HepG2 (cell line): ENCODE measurements at regions not wholly inside any gene's neighbourhood (a gene's known extent, or its start where the extent isn't known, plus 50 kb on each side); places are given as distances from the start of the nearest gene placed in this dataset.

Source experiments
- ATAC-seq: fragments of 200-7000 bp; cut with Tn5 transposase; 3 replicates; pipeline ENCODE4 v1.9.1; 2020; ENCODE audit warnings: mild to moderate bottlenecking, moderate library complexity
- BruUV-seq: library from RNA; stranded (reverse); fragments of 400-500 nt; replicated peaks from 2 replicates; lab custom pipeline; 2021; lab: Mats Ljungman, UMichigan
- CTCF ChIA-PET: fragments of 300-600 bp; formaldehyde crosslinking; extraction: SDS; loops from one replicate; lab custom pipeline; 2021; ENCODE audit warnings: low total read pairs, inconsistent platforms, low intra/inter-chr PET ratio; lab: Yijun Ruan, JAX
- POLR2A ChIA-PET: fragments of 350-600 bp; sonication (Branson Sonifier 250); formaldehyde crosslinking; loops from one replicate; lab custom pipeline; 2020; ENCODE audit warnings: antibody characterized with exemption, inconsistent platforms; lab: Yijun Ruan, JAX
- DNase-seq: peaks from one replicate; pipeline ENCODE4 v3.0.0-alpha.2; 2015; ENCODE audit warnings: low spot score
- FAIRE-seq: peaks from 3 replicates; lab custom pipeline; 2011; peaks lifted over from hg19 to GRCh38; lab: Jason Lieb, UNC
- H2AFZ ChIP-seq: one replicate; pipeline ENCODE4 v1.6.1; 2011; ENCODE audit warnings: low read length, inconsistent platforms
- H3K27ac ChIP-seq: fragments of 300-600 bp; 3 replicates; pipeline ENCODE4 v1.8.0; 2011; ENCODE audit warnings: mixed run types, mild to moderate bottlenecking, mixed read lengths, low read length, inconsistent platforms; ENCODE audit not compliant: insufficient read depth; ENCODE audit errors: extremely low read length
- H3K27me3 ChIP-seq, 2 experiments: fragments of 200-600 bp in 1 of 2; 2 replicates in 1 of 2; 3 replicates in 1 of 2; pipeline versions ENCODE4 v1.6.0 to v1.8.0; 2011; ENCODE audit warnings: low read length in 2 of 2, mild to moderate bottlenecking in 2 of 2, moderate library complexity in 2 of 2, inconsistent platforms in 1 of 2; ENCODE audit not compliant: insufficient read depth in 2 of 2, control insufficient read depth in 1 of 2
- H3K36me3 ChIP-seq, 2 experiments: fragments of 200-600 bp in 1 of 2; replicated peaks in 1 of 2; 2 replicates in 1 of 2; 3 replicates in 1 of 2; pipeline versions ENCODE4 v1.5.1 to v1.8.0; 2011; ENCODE audit warnings: low read length in 2 of 2, inconsistent platforms in 1 of 2; ENCODE audit not compliant: insufficient read depth in 2 of 2, control insufficient read depth in 1 of 2
- H3K4me1 ChIP-seq: 2 replicates; pipeline ENCODE4 v1.5.1; 2012; ENCODE audit warnings: low read length, inconsistent platforms; ENCODE audit not compliant: insufficient read depth
- H3K4me2 ChIP-seq: 2 replicates; pipeline ENCODE4 v1.6.0; 2011; ENCODE audit warnings: low read depth, low read length, inconsistent platforms
- H3K4me3 ChIP-seq, 3 experiments: fragments of 200-600 bp in 1 of 3; sonication (generic), shearing (Covaris generic) in 1 of 3; replicated peaks in 1 of 3; 2 replicates each; pipeline ENCODE4 v1.5.1; 2011 to 2016; ENCODE audit warnings: low read length in 3 of 3, inconsistent platforms in 2 of 3, low read depth in 2 of 3, mild to moderate bottlenecking in 2 of 3, control low read depth in 1 of 3, mixed read lengths in 1 of 3; ENCODE audit not compliant: insufficient read depth in 1 of 3
- H3K79me2 ChIP-seq: one replicate; pipeline ENCODE4 v1.6.1; 2011; ENCODE audit warnings: low read length, inconsistent platforms; ENCODE audit not compliant: insufficient read depth
- H3K9ac ChIP-seq: 2 replicates; pipeline ENCODE4 v1.6.0; 2011; ENCODE audit warnings: mild to moderate bottlenecking, low read depth, low read length, inconsistent platforms; ENCODE audit not compliant: insufficient read depth
- H3K9me3 ChIP-seq: 2 replicates; pipeline ENCODE4 v1.5.1; 2012; ENCODE audit warnings: mild to moderate bottlenecking, low read length
- H4K20me1 ChIP-seq: 2 replicates; pipeline ENCODE4 v1.6.0; 2011; ENCODE audit warnings: inconsistent platforms, mild to moderate bottlenecking, low read length, moderate library complexity; ENCODE audit not compliant: insufficient read depth
- AKAP8 ChIP-seq: sonication (generic); formaldehyde crosslinking; IDR thresholded peaks from 2 replicates; pipeline ENCODE4 v1.5.1; 2020; ENCODE audit warnings: mild to moderate bottlenecking, missing genetic modification reagents
- ATAD3A ChIP-seq: sonication (generic); formaldehyde crosslinking; IDR thresholded peaks from 2 replicates; pipeline ENCODE4 v1.4.0; 2020; ENCODE audit warnings: missing genetic modification reagents
- BORCS8-MEF2B ChIP-seq: sonication (generic); formaldehyde crosslinking; IDR thresholded peaks from 2 replicates; pipeline ENCODE4 v1.8.0; 2022; ENCODE audit warnings: mild to moderate bottlenecking, missing genetic modification reagents
- ELF3 ChIP-seq: IDR thresholded peaks from 2 replicates; pipeline ENCODE4 v1.6.1; 2016; ENCODE audit warnings: missing genetic modification reagents, missing compliant biosample characterization
- JDP2 ChIP-seq: sonication (generic); formaldehyde crosslinking; IDR thresholded peaks from 2 replicates; pipeline ENCODE4 v1.8.1; 2022; ENCODE audit warnings: missing genetic modification reagents, borderline replicate concordance
- KLF6 ChIP-seq: IDR thresholded peaks from 2 replicates; pipeline ENCODE4 v1.8.0; 2016; ENCODE audit warnings: missing biosample characterization, missing genetic modification reagents
- NR1H2 ChIP-seq: sonication (generic); formaldehyde crosslinking; IDR thresholded peaks from 2 replicates; pipeline ENCODE4 v1.8.1; 2022; ENCODE audit warnings: low read depth, missing genetic modification reagents, borderline replicate concordance
- RCOR2 ChIP-seq: IDR thresholded peaks from 2 replicates; pipeline ENCODE4 v1.6.1; 2016; ENCODE audit warnings: missing biosample characterization, missing genetic modification reagents
- SMARCE1 ChIP-seq: fragments of 450-650 bp; IDR thresholded peaks from 2 replicates; pipeline ENCODE4 v1.6.1; 2017; ENCODE audit warnings: borderline replicate concordance
- ZNF619 ChIP-seq: sonication (generic); formaldehyde crosslinking; IDR thresholded peaks from 2 replicates; pipeline ENCODE4 v1.4.0; 2020; ENCODE audit warnings: mild to moderate bottlenecking, missing genetic modification reagents
- ZNF674 ChIP-seq: sonication (generic); formaldehyde crosslinking; IDR thresholded peaks from 2 replicates; pipeline ENCODE4 v1.5.0; 2020; ENCODE audit warnings: low read depth, mild to moderate bottlenecking, missing genetic modification reagents
- ZNF75D ChIP-seq: sonication (generic); formaldehyde crosslinking; IDR thresholded peaks from 2 replicates; pipeline ENCODE4 v1.8.1; 2023; ENCODE audit warnings: missing genetic modification reagents, mild to moderate bottlenecking, borderline replicate concordance
- ZNF788 ChIP-seq: sonication (generic); formaldehyde crosslinking; IDR thresholded peaks from 2 replicates; pipeline ENCODE4 v1.5.0; 2020; ENCODE audit warnings: mild to moderate bottlenecking, missing genetic modification reagents, borderline replicate concordance
- in situ Hi-C: cut with HindIII; loops from 2 replicates; pipeline ENCODE4 v1.10.0; 2017; ENCODE audit warnings: low pct_unique_long_range_greater_than_20kb; ENCODE audit not compliant: extremely low pct_ligation_motif_present
- intact Hi-C: fragments of 100-400 bp; cut with micrococcal nuclease; formaldehyde crosslinking; loops from one replicate; pipeline ENCODE4 v1.10.0; 2022; ENCODE audit not compliant: unreplicated experiment
- TF ChIP-seq, protein P1 (sequence below): IDR thresholded peaks from 2 replicates; pipeline ENCODE4 v1.6.1; 2016; ENCODE audit warnings: mild to moderate bottlenecking

DNA sequence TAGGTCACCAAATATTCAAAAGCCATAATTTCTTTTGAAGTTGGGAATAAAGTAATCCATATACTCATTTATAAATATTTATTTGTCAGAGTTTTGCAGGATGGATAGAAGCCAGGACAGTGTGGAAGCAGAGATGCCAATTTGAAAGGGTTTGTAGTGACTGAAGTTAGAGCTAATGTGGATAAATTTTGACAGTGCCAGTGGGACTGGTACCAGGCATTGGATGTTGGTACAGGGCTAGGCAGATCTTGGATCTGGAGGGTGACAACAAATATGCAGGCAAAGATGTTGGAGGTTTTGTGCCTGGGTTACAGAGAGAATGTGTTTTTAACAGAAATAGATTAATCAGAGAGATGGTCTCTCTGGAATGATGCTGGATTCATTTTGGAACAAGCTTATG, 135.6 kb downstream of the DMRTA1 start:
- POLR2A ChIA-PET = no interaction called here
- ATAC-seq (no peak), FAIRE-seq (no peak), DNase-seq (no peak)
- Histone ChIP-seq H3K4me3 (no peak overlapping the region), H3K79me2 (no peaks in the 10 kb centered on the region), H2AFZ (no peak overlapping the region), H3K9me3 (peaks cover 76% of the 10 kb centered on the region), H3K36me3 (no peaks in the 10 kb centered on the region), H4K20me1 (no peaks in the 10 kb centered on the region), H3K27ac (no peak overlapping the region), H3K4me2 (no peak overlapping the region), H3K4me1 (no peaks in the 10 kb centered on the region), H3K9ac (no peak overlapping the region), H3K27me3 (no peaks in the 10 kb centered on the region)
- no TSS peak for BruUV-seq
- intact Hi-C loops (no loop called here), in situ Hi-C loops (no loop called here)
- TF ChIP-seq SMARCE1 = no peak
- no peak for TF ChIP-seq ZNF75D (CRISPR knock-in tag)
- no peak for TF ChIP-seq KLF6
- no peak for TF ChIP-seq ZNF788 (CRISPR knock-in tag)
- no peak for TF ChIP-seq ZNF674 (CRISPR knock-in tag)
- no peak for TF ChIP-seq JDP2
- TF ChIP-seq ATAD3A (CRISPR knock-in tag) = no peak
- TF ChIP-seq AKAP8 (CRISPR knock-in tag) = no peak
- TF ChIP-seq RCOR2 (CRISPR knock-in tag) = no peak
- no peak for TF ChIP-seq ELF3 (CRISPR knock-in tag)
- TF ChIP-seq ZNF619 (CRISPR knock-in tag) = no peak
- no peak for TF ChIP-seq BORCS8-MEF2B (CRISPR knock-in tag)
- no peak for TF ChIP-seq NR1H2
- TF ChIP-seq, protein P1, sequence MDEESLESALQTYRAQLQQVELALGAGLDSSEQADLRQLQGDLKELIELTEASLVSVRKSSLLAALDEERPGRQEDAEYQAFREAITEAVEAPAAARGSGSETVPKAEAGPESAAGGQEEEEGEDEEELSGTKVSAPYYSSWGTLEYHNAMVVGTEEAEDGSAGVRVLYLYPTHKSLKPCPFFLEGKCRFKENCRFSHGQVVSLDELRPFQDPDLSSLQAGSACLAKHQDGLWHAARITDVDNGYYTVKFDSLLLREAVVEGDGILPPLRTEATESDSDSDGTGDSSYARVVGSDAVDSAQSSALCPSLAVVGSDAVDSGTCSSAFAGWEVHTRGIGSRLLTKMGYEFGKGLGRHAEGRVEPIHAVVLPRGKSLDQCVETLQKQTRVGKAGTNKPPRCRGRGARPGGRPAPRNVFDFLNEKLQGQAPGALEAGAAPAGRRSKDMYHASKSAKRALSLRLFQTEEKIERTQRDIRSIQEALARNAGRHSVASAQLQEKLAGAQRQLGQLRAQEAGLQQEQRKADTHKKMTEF (CRISPR knock-in tag) = no peak
- CTCF ChIA-PET = no interaction called here
